ENCODE measurements at regions not wholly inside any gene's neighbourhood (a gene's known extent, or its start where the extent isn't known, plus 50 kb on each side); places are given as distances from the start of the nearest gene placed in this dataset.
A peak's percentile ranks its signal among the peaks of the same experiment; 100 is the strongest.

DNA sequence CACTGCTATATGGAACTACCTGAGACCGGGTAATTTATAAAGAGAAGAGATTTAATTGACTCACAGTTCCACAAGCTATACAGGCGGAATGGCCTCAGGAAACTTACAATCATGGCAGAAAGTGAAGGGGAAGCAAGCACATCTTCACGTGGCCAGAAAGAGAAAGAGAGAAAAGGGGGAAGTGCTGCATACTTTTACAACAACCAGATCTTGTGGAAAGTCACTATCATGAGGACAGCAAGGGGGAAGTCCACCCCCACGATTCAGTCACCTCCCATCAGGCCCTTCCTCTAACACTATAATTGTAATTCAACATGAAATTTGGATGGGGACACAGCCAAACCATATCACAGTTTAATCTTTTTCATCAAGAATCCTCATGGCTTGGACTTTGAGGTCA lies 339.2 kb upstream of the AJAP1 start:
- Mint-ChIP-seq H3K27me3 (peaks cover 16% of the 10 kb centered on the region), H3K4me3 (no peak overlapping the region), H3K4me1 (no peaks in the 10 kb centered on the region), H3K9me3 (peaks cover 21 to 31% of the 10 kb centered on the region in 2 donors), H3K27ac (no peak overlapping the region)
- DNase-seq = no peak
- ATAC-seq = no peak

GRCh38 chr1:4317207-4317606 lies 337.2 kb upstream of the AJAP1 start:
- DNase-seq (no peak), ATAC-seq (no peak)
- no peaks in the 10 kb centered on the region for H3K4me1 Mint-ChIP-seq
- H3K27ac Mint-ChIP-seq = no peak overlapping the region
- H3K4me3 Mint-ChIP-seq = no peak overlapping the region
- peaks cover 16% of the 10 kb centered on the region for H3K27me3 Mint-ChIP-seq
- H3K9me3 Mint-ChIP-seq = peaks cover 26 to 45% of the 10 kb centered on the region in 2 donors

- Mint-ChIP-seq H3K4me1 (no peaks in the 10 kb centered on the region), H3K4me3 (no peak overlapping the region), H3K9me3 (peaks cover 21 to 38% of the 10 kb centered on the region in 2 donors), H3K27me3 (peaks cover 16% of the 10 kb centered on the region), H3K27ac (no peak overlapping the region)
- ATAC-seq (no peak), DNase-seq (no peak)
These were observed 335.7 kb upstream of the AJAP1 start for GRCh38 chr1:4318720-4319119.

DNA sequence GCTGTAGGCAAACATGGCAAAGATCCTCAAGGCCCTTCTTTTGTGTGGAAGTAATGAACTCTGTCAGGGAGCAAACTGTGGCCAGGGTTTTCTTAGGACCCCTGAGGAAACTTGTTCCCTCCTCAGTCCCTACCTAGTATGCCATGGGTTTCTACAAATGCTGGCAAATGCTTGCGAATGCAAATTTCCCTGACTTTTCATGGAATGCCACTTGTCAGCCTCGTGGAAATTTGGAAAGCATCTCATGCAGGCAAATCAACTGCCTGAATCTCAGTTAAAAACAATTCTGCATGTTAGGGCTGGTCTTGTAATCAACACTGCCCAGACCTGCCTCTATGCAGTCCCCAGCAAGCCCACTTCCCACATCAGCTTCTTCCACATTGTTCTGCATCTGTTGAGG lies 334.9 kb upstream of the AJAP1 start:
- no peak for DNase-seq
- H3K4me1 Mint-ChIP-seq = no peaks in the 10 kb centered on the region
- peak overlapping the region in 1 of 2 donors; percentile 4 for H3K27ac Mint-ChIP-seq
- no peak for ATAC-seq
- H3K4me3 Mint-ChIP-seq = no peak overlapping the region
- H3K9me3 Mint-ChIP-seq = peaks cover 19 to 30% of the 10 kb centered on the region in 2 donors
- peaks cover 16% of the 10 kb centered on the region for H3K27me3 Mint-ChIP-seq

GRCh38 chr1:4322881-4323280 lies 331.5 kb upstream of the AJAP1 start:
- H3K27ac Mint-ChIP-seq = no peak overlapping the region
- H3K4me3 Mint-ChIP-seq = no peak overlapping the region
- H3K27me3 Mint-ChIP-seq = peaks cover 12% of the 10 kb centered on the region
- DNase-seq (no peak), ATAC-seq (no peak)
- no peaks in the 10 kb centered on the region for H3K4me1 Mint-ChIP-seq
- peaks cover 5 to 14% of the 10 kb centered on the region in 2 donors for H3K9me3 Mint-ChIP-seq

DNA sequence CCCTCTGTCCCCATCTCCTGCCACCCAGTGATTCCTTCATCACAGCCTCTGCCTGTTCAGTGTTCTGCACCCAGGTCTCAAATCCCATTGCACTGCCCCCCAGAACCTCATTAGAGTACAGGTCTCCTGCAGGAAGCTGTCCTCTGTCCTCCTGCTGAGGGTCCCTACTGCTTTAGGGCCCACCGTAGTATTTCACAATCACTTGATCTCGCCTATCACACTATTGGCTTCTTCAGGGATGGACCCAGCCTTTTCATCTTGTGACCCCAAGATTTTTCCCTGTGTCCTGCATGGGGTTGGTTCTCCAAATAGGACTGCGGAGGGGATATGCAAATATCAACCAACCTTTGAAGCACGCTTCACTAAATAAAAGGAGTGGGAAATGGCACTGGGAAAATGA lies 331.1 kb upstream of the AJAP1 start:
- H3K4me1 Mint-ChIP-seq = no peaks in the 10 kb centered on the region
- H3K4me3 Mint-ChIP-seq = no peak overlapping the region
- no peak overlapping the region for H3K27ac Mint-ChIP-seq
- ATAC-seq (no peak), DNase-seq (no peak)
- H3K27me3 Mint-ChIP-seq = peaks cover 17% of the 10 kb centered on the region
- peaks cover 5 to 14% of the 10 kb centered on the region in 2 donors for H3K9me3 Mint-ChIP-seq

DNA sequence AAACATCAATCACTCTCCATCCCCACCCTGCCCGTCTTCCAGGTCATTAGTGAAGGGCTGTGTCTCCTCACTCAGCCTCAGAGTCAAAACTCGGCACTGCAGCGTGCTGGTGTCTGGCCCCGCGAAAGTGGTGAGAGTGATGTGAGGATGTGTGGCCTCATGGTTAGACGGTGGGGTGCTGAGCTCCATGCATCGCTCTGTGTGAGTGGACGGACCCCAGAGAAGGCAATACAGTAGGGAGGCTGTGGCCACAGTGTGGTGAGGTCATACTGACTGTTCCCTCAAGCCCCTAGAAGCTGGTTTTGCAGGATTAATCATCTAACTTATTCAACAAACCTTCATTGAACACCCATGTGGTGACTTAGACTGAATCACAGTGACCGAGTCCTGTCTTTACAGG lies 329.9 kb upstream of the AJAP1 start:
- no peak overlapping the region for H3K27ac Mint-ChIP-seq
- H3K27me3 Mint-ChIP-seq = peaks cover 21% of the 10 kb centered on the region
- DNase-seq (no peak), ATAC-seq (no peak)
- no peaks in the 10 kb centered on the region for H3K4me1 Mint-ChIP-seq
- H3K9me3 Mint-ChIP-seq = peaks cover 5 to 14% of the 10 kb centered on the region in 2 donors
- no peak overlapping the region for H3K4me3 Mint-ChIP-seq

- Mint-ChIP-seq H3K9me3 (peaks cover 0 to under 1% of the 10 kb centered on the region in 2 donors), H3K4me3 (no peak overlapping the region), H3K4me1 (no peaks in the 10 kb centered on the region), H3K27ac (no peak overlapping the region), H3K27me3 (peaks cover 34% of the 10 kb centered on the region)
- ATAC-seq (no peak), DNase-seq (no peak)
These were observed 327.3 kb upstream of the AJAP1 start for GRCh38 chr1:4327142-4327541.

- Mint-ChIP-seq H3K27me3 (peaks cover 34% of the 10 kb centered on the region), H3K4me3 (no peak overlapping the region), H3K27ac (no peak overlapping the region), H3K9me3 (peaks cover 0 to 3% of the 10 kb centered on the region in 2 donors), H3K4me1 (no peaks in the 10 kb centered on the region)
- DNase-seq (no peak), ATAC-seq (no peak)
These were observed 325.9 kb upstream of the AJAP1 start for GRCh38 chr1:4328402-4329071.

DNA sequence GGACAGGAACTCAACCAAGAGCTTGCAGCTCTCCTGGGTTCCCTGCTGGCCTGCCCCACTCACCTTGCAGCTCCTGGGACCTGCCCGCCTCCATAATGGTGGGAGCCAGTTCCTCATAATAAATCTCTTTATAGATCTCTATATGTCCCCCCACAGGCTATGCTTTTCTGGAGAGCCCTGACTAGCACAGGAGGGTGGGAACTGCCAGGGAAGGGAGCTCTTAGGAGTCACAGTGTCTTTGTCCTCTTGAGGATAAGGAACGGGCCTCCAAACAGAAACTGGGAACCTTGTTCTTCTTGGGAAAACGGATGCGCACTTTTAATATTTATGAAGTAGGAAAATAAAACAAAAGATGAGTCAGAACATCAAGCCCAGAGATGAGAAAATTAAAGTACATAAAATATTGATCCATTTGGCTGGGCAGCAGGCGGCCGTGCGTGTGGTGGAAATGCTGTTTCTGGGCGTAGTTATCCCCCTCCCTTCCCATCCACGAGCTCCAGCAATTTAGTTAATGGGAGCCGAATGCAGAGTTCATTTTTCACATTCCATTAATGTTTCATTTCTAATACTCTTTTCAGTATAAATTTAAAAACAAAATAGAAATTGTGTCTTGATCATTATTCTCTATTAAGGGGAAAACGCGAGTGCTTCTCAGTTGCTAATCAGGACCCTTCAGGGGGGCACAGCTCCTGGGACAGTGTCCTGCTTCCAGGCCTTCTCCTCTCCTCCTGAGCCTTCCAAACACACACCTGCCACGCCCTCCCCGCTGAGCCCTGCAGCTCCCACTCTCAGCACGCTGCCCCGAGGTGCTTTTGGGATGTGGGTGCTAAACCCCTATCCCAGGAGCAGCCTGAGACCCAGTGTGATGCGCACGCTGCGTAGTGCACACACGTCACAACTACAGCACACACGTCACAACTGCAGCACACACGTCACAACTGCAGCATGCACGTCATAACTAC lies 323.3 kb upstream of the AJAP1 start:
- ATAC-seq (no peak), DNase-seq (no peak)
- Mint-ChIP-seq H3K9me3 (peaks cover 0 to 6% of the 10 kb centered on the region in 2 donors), H3K27me3 (peaks cover 34% of the 10 kb centered on the region), H3K4me1 (no peaks in the 10 kb centered on the region), H3K4me3 (no peak overlapping the region), H3K27ac (no peak overlapping the region)

GRCh38 chr1:4331767-4332163 lies 322.6 kb upstream of the AJAP1 start:
- Mint-ChIP-seq H3K9me3 (peaks cover 6% of the 10 kb centered on the region in 2 donors), H3K27ac (no peak overlapping the region), H3K4me1 (no peaks in the 10 kb centered on the region), H3K4me3 (no peak overlapping the region), H3K27me3 (peaks cover 34% of the 10 kb centered on the region)
- no peak for ATAC-seq
- no peak for DNase-seq

- H3K9me3 Mint-ChIP-seq = peaks cover 6% of the 10 kb centered on the region in 2 donors
- H3K4me1 Mint-ChIP-seq = no peaks in the 10 kb centered on the region
- H3K27me3 Mint-ChIP-seq = peaks cover 6% of the 10 kb centered on the region
- ATAC-seq (no peak), DNase-seq (no peak)
- no peak overlapping the region for H3K4me3 Mint-ChIP-seq
- no peak overlapping the region for H3K27ac Mint-ChIP-seq
These were observed 317.9 kb upstream of the AJAP1 start for GRCh38 chr1:4336507-4336906.

- H3K4me3 Mint-ChIP-seq = no peak overlapping the region
- peaks cover 0 to 3% of the 10 kb centered on the region in 2 donors for H3K9me3 Mint-ChIP-seq
- peaks cover 5% of the 10 kb centered on the region for H3K4me1 Mint-ChIP-seq
- no peak for ATAC-seq
- H3K27me3 Mint-ChIP-seq = peaks cover 6% of the 10 kb centered on the region
- H3K27ac Mint-ChIP-seq = peak overlapping the region in 1 of 2 donors; percentile 44
- DNase-seq = no peak
These were observed 313.0 kb upstream of the AJAP1 start for GRCh38 chr1:4341421-4341820.

GRCh38 chr1:4344065-4344732 lies 310.2 kb upstream of the AJAP1 start:
- H3K27ac Mint-ChIP-seq = peak overlapping the region; percentile 93
- peaks cover 7% of the 10 kb centered on the region for H3K27me3 Mint-ChIP-seq
- DNase-seq = no peak
- no peak overlapping the region for H3K4me3 Mint-ChIP-seq
- no peak for ATAC-seq
- H3K9me3 Mint-ChIP-seq = no peaks in the 10 kb centered on the region
- H3K4me1 Mint-ChIP-seq = peaks cover 5% of the 10 kb centered on the region

GRCh38 chr1:4345094-4345493 lies 309.3 kb upstream of the AJAP1 start:
- H3K9me3 Mint-ChIP-seq = peaks cover 0 to under 1% of the 10 kb centered on the region in 2 donors
- peak overlapping the region in 1 of 2 donors; percentile 27 for H3K27ac Mint-ChIP-seq
- H3K4me3 Mint-ChIP-seq = no peak overlapping the region
- peaks cover 7% of the 10 kb centered on the region for H3K27me3 Mint-ChIP-seq
- peaks cover 5% of the 10 kb centered on the region for H3K4me1 Mint-ChIP-seq
- no peak for ATAC-seq
- no peak for DNase-seq

DNA sequence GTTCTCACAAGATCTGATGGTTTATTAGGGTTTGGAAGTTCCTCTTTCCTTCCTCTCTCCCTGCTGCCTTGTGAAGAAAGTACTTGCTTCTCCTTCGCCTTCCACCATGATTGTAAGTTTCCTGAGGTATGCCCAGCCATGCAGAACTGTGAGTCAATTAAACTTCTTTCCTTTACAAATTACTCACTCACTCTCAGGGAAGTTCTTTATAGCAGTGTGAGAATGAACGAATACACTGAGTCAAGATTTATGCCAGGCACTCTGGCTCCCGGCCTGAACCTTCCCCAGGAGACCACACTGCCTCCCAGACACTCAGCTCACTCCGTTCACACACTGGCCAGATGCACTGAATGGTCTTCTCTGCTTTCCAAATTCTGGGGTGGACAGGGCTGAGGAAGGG lies 308.3 kb upstream of the AJAP1 start:
- Mint-ChIP-seq H3K9me3 (peaks cover 0 to 6% of the 10 kb centered on the region in 2 donors), H3K4me3 (no peak overlapping the region), H3K27ac (no peak overlapping the region), H3K27me3 (peaks cover 7% of the 10 kb centered on the region), H3K4me1 (peaks cover 5% of the 10 kb centered on the region)
- ATAC-seq (no peak), DNase-seq (no peak)
